ENCODE measurements at regions not wholly inside any gene's neighbourhood (a gene's known extent, or its start where the extent isn't known, plus 50 kb on each side); places are given as distances from the start of the nearest gene placed in this dataset.
"Not testable (repeated sequence)": the region's sequence is repeated elsewhere in the genome, so short reads cannot be mapped to it uniquely, and the experiment has no call there.

DNA sequence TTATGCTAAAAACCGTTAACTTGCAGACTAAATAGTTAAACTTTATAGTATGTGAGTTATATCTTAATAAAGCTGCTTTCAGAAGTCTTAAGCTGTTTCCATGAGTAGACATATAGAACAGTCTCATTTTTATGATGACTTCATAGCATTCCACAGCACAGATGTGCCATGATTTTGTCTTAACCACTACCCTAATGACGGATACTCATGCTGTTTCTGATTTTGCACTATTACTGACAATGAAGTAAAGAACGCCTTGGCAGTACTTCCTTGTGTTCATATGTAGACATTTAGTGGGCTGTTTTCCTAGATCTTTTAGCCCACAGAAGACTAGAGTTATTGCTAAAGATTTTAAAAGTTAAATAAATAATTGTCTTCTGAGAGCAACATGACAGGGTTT lies 175.6 kb upstream of the RAB6C start:
- Histone ChIP-seq H3K27me3 (ENCODE audit: low read depth, low read length) (peaks cover 16% of the 10 kb centered on the region), H3K36me3 (replicated peaks; ENCODE audit: low read depth, low read length) (no peaks in the 10 kb centered on the region), H3K27ac (ENCODE audit: low read length) (no peak overlapping the region), H3K9ac (ENCODE audit: low read length) (no peak overlapping the region), H3K9me3 (ENCODE audit: insufficient read depth, low read length) (no peaks in the 10 kb centered on the region), H4K20me1 (ENCODE audit: insufficient read depth, low read length) (no peaks in the 10 kb centered on the region), H3K4me2 (ENCODE audit: low read length) (no peak overlapping the region), H3K79me2 (ENCODE audit: low read length) (no peaks in the 10 kb centered on the region), H3K4me1 (ENCODE audit: low read length) (no peaks in the 10 kb centered on the region), H3K4me3 (ENCODE audit: low read length) (no peak overlapping the region), H2AFZ (ENCODE audit: low read depth, low read length) (no peak overlapping the region)
- TF ChIP-seq, protein P1, sequence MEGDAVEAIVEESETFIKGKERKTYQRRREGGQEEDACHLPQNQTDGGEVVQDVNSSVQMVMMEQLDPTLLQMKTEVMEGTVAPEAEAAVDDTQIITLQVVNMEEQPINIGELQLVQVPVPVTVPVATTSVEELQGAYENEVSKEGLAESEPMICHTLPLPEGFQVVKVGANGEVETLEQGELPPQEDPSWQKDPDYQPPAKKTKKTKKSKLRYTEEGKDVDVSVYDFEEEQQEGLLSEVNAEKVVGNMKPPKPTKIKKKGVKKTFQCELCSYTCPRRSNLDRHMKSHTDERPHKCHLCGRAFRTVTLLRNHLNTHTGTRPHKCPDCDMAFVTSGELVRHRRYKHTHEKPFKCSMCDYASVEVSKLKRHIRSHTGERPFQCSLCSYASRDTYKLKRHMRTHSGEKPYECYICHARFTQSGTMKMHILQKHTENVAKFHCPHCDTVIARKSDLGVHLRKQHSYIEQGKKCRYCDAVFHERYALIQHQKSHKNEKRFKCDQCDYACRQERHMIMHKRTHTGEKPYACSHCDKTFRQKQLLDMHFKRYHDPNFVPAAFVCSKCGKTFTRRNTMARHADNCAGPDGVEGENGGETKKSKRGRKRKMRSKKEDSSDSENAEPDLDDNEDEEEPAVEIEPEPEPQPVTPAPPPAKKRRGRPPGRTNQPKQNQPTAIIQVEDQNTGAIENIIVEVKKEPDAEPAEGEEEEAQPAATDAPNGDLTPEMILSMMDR (IDR thresholded peaks at IDR 0.05; ENCODE audit: low read depth, low read length), result no peak
- no peak for TF ChIP-seq EZH2phosphoT487 (IDR thresholded peaks at IDR 0.05; ENCODE audit: low read depth)

DNA sequence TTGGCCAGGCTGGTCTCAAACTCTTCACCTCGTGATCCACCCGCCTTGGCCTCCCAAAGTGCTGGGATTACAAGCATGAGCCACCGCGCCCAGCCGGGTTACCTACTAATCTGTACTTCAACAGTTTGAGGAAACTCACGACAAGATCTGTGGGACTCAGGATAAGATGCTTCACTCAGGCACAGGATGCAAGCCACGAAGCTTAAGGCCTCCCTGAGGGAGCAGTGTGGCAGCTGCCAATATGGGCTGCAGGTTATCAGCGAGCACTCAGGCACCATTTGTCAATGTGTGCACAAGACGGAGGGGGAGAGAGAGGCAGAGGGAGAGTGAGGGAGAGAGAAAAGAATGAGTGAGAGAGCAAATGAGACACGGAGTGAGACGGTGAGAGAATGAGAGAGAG lies 173.6 kb upstream of the RAB6C start:
- H3K4me2 ChIP-seq (ENCODE audit: low read length), result no peak overlapping the region
- H3K4me1 ChIP-seq (ENCODE audit: low read length), result no peaks in the 10 kb centered on the region
- H3K79me2 ChIP-seq (ENCODE audit: low read length), result no peaks in the 10 kb centered on the region
- H3K4me3 ChIP-seq (ENCODE audit: low read length), result no peak overlapping the region
- no peaks in the 10 kb centered on the region for H3K9me3 ChIP-seq (ENCODE audit: insufficient read depth, low read length)
- no peaks in the 10 kb centered on the region for H3K36me3 ChIP-seq (replicated peaks; ENCODE audit: low read depth, low read length)
- no peak overlapping the region for H3K27ac ChIP-seq (ENCODE audit: low read length)
- no peak overlapping the region for H3K9ac ChIP-seq (ENCODE audit: low read length)
- peaks cover 31% of the 10 kb centered on the region for H3K27me3 ChIP-seq (ENCODE audit: low read depth, low read length)
- no peaks in the 10 kb centered on the region for H4K20me1 ChIP-seq (ENCODE audit: insufficient read depth, low read length)
- TF ChIP-seq, protein P1 (IDR thresholded peaks at IDR 0.05; ENCODE audit: low read depth, low read length), result no peak
- no peak for TF ChIP-seq EZH2phosphoT487 (IDR thresholded peaks at IDR 0.05; ENCODE audit: low read depth)
- no peak overlapping the region for H2AFZ ChIP-seq (ENCODE audit: low read depth, low read length)

DNA sequence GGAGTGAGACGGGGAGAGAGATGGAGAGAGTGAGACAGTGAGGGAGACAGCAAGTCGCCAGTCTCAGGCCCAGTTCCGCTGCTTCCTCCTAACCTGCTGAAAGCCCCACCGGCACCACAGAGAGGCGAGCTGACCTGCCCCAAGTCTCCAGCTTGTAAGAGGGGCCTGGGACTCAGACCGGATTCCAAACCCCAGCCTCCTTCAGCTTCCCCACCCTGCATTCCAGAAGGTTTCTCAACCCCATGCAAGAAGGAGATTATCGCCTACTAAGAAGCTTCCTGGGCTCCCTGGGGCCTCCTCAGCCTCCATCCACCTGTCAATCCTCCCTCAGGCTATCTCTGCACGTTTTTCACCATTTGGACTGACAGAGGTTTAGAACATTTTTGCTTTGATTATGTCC lies 173.1 kb upstream of the RAB6C start:
- TF ChIP-seq EZH2phosphoT487 (IDR thresholded peaks at IDR 0.05; ENCODE audit: low read depth), result no peak
- TF ChIP-seq, protein P1 (IDR thresholded peaks at IDR 0.05; ENCODE audit: low read depth, low read length), result no peak
- Histone ChIP-seq H3K9ac (ENCODE audit: low read length) (no peak overlapping the region), H3K4me3 (ENCODE audit: low read length) (no peak overlapping the region), H2AFZ (ENCODE audit: low read depth, low read length) (no peak overlapping the region), H4K20me1 (ENCODE audit: insufficient read depth, low read length) (no peaks in the 10 kb centered on the region), H3K79me2 (ENCODE audit: low read length) (no peaks in the 10 kb centered on the region), H3K27ac (ENCODE audit: low read length) (no peak overlapping the region), H3K9me3 (ENCODE audit: insufficient read depth, low read length) (no peaks in the 10 kb centered on the region), H3K4me2 (ENCODE audit: low read length) (no peak overlapping the region), H3K4me1 (ENCODE audit: low read length) (no peaks in the 10 kb centered on the region), H3K27me3 (ENCODE audit: low read depth, low read length) (peaks cover 31% of the 10 kb centered on the region), H3K36me3 (replicated peaks; ENCODE audit: low read depth, low read length) (no peaks in the 10 kb centered on the region)

DNA sequence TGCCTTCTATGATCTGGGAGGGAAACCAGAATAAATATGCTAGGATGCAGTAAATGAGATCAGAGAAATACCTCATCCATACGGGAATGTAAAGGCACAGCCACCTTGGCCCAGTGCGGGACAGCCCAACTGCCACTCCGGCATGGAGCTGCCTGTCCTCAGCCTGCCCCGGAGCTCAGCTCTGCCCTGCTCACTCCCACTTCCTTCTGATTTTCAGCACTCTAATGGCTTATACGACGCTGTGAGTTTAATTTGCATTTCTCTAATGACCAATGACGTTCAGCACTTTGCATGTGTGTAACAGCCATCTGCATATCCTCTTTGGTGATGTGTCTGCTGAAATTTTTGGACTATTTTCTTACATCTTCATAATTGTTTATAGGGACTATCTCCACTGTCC lies 172.5 kb upstream of the RAB6C start:
- H4K20me1 ChIP-seq (ENCODE audit: insufficient read depth, low read length), result no peaks in the 10 kb centered on the region
- H3K27me3 ChIP-seq (ENCODE audit: low read depth, low read length), result peaks cover 30% of the 10 kb centered on the region
- no peak overlapping the region for H3K4me2 ChIP-seq (ENCODE audit: low read length)
- peaks cover 4% of the 10 kb centered on the region for H3K4me1 ChIP-seq (ENCODE audit: low read length)
- no peaks in the 10 kb centered on the region for H3K79me2 ChIP-seq (ENCODE audit: low read length)
- H3K36me3 ChIP-seq (replicated peaks; ENCODE audit: low read depth, low read length), result no peaks in the 10 kb centered on the region
- H2AFZ ChIP-seq (ENCODE audit: low read depth, low read length), result no peak overlapping the region
- H3K27ac ChIP-seq (ENCODE audit: low read length), result no peak overlapping the region
- no peak overlapping the region for H3K9ac ChIP-seq (ENCODE audit: low read length)
- H3K4me3 ChIP-seq (ENCODE audit: low read length), result no peak overlapping the region
- H3K9me3 ChIP-seq (ENCODE audit: insufficient read depth, low read length), result no peaks in the 10 kb centered on the region
- TF ChIP-seq, protein P1 (IDR thresholded peaks at IDR 0.05; ENCODE audit: low read depth, low read length), result no peak
- TF ChIP-seq EZH2phosphoT487 (IDR thresholded peaks at IDR 0.05; ENCODE audit: low read depth), result no peak

DNA sequence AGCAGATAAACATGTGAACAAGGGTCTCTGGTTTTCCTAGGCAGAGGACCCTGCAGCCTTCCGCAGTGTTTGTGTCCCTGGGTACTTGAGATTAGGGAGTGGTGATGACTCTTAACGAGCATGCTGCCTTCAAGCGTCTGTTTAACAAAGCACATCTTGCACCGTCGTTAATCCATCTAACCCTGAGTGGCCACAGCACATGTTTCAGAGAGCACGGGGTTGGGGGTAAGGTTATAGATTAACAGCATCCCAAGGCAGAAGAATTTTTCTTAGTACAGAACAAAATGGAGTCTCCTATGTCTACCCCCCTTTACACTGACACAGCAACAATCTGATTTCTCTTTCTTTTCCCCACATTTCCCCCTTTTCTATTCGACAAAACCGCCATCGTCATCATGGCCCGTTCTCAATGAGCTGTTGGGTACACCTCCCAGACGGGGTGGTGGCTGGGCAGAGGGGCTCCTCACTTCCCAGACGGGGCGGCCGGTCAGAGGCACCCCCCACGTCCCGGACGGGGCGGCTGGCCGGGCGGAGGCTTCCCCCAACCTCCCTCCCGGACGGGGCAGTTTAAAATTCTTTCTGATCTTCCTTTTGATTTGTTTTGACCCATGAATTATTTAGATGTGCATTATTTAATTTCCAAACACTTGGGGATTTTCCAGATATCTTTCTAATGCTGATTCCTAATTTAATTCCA lies 171.7 kb upstream of the RAB6C start:
- H2AFZ ChIP-seq (ENCODE audit: low read depth, low read length); H3K79me2 ChIP-seq (ENCODE audit: low read length); H3K4me3 ChIP-seq (ENCODE audit: low read length); H3K9ac ChIP-seq (ENCODE audit: low read length); H3K27ac ChIP-seq (ENCODE audit: low read length); H3K36me3 ChIP-seq (replicated peaks; ENCODE audit: low read depth, low read length); H4K20me1 ChIP-seq (ENCODE audit: insufficient read depth, low read length); H3K9me3 ChIP-seq (ENCODE audit: insufficient read depth, low read length); H3K4me2 ChIP-seq (ENCODE audit: low read length): not testable (repeated sequence)
- Histone ChIP-seq H3K27me3 (ENCODE audit: low read depth, low read length) (peaks cover 30% of the 10 kb centered on the region), H3K4me1 (ENCODE audit: low read length) (peaks cover 11% of the 10 kb centered on the region)
